K562 (cell line): ENCODE measurements at regions not wholly inside any gene's neighbourhood (a gene's known extent, or its start where the extent isn't known, plus 50 kb on each side); places are given as distances from the start of the nearest gene placed in this dataset.

Experiments
- BRF2 ChIP-seq: IDR thresholded peaks from 3 replicates; pipeline ENCODE4 v1.6.1; 2011; ENCODE audit warnings: borderline replicate concordance, mild to moderate bottlenecking; ENCODE audit not compliant: insufficient read length, insufficient read depth
- CTCF ChIP-seq, 3 experiments: IDR thresholded peaks in 2 of 3; conservative IDR thresholded peaks in 1 of 3; 2 replicates each; pipeline ENCODE4 v1.5.1; 2011 to 2012; ENCODE audit warnings: low read length in 3 of 3, mild to moderate bottlenecking in 3 of 3, control low read depth in 2 of 3, improper control_type of control experiment in 1 of 3, inconsistent platforms in 1 of 3, low read depth in 1 of 3, mixed read lengths in 1 of 3, moderate library complexity in 1 of 3; ENCODE audit not compliant: insufficient read depth in 2 of 3
- DPF2 ChIP-seq: fragments of 450-650 bp; IDR thresholded peaks from 2 replicates; pipeline ENCODE4 v1.6.1; 2016
- EP300 ChIP-seq: IDR thresholded peaks from 2 replicates; pipeline ENCODE4 v1.6.1; 2012; ENCODE audit warnings: low read length, improper control_type of control experiment
- RB1 ChIP-seq: fragments of 450-650 bp; IDR thresholded peaks from 2 replicates; pipeline ENCODE4 v1.6.1; 2017; ENCODE audit warnings: low read depth, mild to moderate bottlenecking

- TF ChIP-seq BRF2 (no peak), DPF2 (no peak), EP300 (no peak), CTCF (IDR thresholded peaks at IDR 0.05 in 2 of 3, conservative IDR thresholded peaks at IDR 0.05 in 1 of 3; ENCODE audit: insufficient read depth in 2 of 3, low read depth in 1 of 3, low read length in 3 of 3) (no peak), RB1 (no peak)
These were observed 1303.9 kb upstream of the PIK3C3 start for GRCh38 chr18:40651163-40651562.
